ENCODE measurements at regions not wholly inside any gene's neighbourhood (a gene's known extent, or its start where the extent isn't known, plus 50 kb on each side); places are given as distances from the start of the nearest gene placed in this dataset.

GRCh38 chr7:80999100-80999499, 80.2 kb upstream of the SEMA3C start:
- no peak for TF ChIP-seq ZNF10 (tag by site-specific recombination; IDR thresholded peaks at IDR 0.05)
- TF ChIP-seq, protein P1, sequence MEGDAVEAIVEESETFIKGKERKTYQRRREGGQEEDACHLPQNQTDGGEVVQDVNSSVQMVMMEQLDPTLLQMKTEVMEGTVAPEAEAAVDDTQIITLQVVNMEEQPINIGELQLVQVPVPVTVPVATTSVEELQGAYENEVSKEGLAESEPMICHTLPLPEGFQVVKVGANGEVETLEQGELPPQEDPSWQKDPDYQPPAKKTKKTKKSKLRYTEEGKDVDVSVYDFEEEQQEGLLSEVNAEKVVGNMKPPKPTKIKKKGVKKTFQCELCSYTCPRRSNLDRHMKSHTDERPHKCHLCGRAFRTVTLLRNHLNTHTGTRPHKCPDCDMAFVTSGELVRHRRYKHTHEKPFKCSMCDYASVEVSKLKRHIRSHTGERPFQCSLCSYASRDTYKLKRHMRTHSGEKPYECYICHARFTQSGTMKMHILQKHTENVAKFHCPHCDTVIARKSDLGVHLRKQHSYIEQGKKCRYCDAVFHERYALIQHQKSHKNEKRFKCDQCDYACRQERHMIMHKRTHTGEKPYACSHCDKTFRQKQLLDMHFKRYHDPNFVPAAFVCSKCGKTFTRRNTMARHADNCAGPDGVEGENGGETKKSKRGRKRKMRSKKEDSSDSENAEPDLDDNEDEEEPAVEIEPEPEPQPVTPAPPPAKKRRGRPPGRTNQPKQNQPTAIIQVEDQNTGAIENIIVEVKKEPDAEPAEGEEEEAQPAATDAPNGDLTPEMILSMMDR (tag by site-specific recombination; IDR thresholded peaks at IDR 0.05) = no peak
- no peak for TF ChIP-seq TCF7L2 (IDR thresholded peaks at IDR 0.05; ENCODE audit: borderline replicate concordance, low read depth, low read length)
